CD4-positive, alpha-beta T cell treated with Interleukin-4 for 4 hours (primary cell): ENCODE measurements at regions not wholly inside any gene's neighbourhood (a gene's known extent, or its start where the extent isn't known, plus 50 kb on each side); places are given as distances from the start of the nearest gene placed in this dataset.
"Not testable (repeated sequence)": the region's sequence is repeated elsewhere in the genome, so short reads cannot be mapped to it uniquely, and the experiment has no call there.

Experiments
- DNase-seq: peaks from one replicate; pipeline ENCODE4 v3.0.0-alpha.2; 2020

- no peak for DNase-seq
Observed at GRCh38 chr5:45081082-45081481, 272.3 kb downstream of the MRPS30 start.

GRCh38 chr5:45089870-45090269 lies 281.1 kb downstream of the MRPS30 start:
- DNase-seq: no peak

- DNase-seq: no peak
Observed at GRCh38 chr5:45093377-45093776, 284.6 kb downstream of the MRPS30 start.

DNA sequence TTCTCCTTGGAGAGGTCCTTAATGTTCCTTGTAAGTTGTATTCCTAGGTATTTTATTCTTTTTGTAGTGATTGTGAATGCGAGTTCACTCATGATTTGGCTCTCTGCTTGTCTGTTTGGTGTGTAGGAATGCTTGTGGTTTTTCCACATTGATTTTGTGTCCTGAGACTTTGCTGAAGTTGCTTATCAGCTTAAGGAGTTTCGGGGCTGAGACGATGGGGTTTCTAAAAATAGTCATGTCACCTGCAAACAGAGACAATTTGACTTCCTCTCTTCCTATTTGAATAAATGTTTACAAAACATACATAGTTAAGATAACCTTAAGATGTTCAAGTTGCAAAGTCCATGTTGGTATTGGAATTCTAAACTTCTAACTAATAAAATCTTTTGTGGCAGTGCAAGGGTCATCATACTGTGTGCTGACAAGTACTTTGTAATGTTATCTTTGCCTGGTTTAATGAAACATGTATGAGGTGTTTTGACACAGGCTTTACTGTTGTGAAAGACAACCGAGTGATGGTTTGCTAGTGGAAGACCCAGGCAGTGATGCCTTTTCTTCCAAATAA lies 286.2 kb downstream of the MRPS30 start:
- DNase-seq: no peak

GRCh38 chr5:45098483-45098882 lies 289.7 kb downstream of the MRPS30 start:
- no peak for DNase-seq

DNA sequence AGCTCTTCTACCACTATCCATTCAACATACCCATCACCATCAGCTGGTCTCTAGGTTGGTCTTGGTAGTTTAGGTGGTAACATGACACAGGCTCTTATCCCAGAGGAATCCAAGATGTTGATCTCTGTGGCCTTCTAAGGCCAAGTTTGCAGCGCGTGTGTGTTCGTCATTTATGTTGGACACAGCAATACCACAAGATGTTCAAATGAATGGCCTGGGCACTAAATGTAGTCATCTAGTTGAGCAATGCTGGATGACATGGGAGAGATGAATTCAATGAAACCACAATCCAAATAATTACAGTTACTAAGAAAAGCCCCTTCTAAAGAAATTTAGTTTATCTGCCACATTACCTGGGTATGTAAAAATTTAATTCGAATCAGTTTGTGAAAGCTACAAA lies 292.4 kb downstream of the MRPS30 start:
- DNase-seq: no peak

DNA sequence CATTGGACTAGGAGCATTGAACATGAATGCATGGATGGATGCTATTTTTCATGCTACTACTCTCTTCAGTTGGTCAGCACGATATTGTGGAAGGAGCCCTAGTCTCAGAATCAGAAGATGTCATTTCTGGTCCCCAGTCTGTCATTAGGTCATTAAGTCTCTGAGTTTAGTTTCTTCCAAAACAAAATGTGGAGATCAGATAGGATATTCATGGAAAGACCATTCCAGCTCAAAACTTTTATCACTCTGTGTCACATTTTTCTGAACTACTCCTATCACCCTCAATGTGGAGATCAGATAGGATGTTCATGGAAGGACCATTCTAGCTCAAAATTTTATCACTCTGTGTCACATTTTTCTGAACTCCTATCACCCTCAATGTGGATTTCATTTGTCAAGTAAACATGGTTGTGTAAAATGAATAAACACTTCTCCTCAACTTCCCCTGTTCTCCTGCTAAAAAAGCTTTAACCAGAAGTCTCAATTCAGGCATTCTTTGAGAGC lies 296.8 kb downstream of the MRPS30 start:
- no peak for DNase-seq

- DNase-seq: no peak
Observed at GRCh38 chr5:45109062-45109461, 300.3 kb downstream of the MRPS30 start.

- no peak for DNase-seq
Observed at GRCh38 chr5:45109636-45110035, 300.9 kb downstream of the MRPS30 start.

GRCh38 chr5:45110399-45110798 lies 301.7 kb downstream of the MRPS30 start:
- DNase-seq: no peak

DNA sequence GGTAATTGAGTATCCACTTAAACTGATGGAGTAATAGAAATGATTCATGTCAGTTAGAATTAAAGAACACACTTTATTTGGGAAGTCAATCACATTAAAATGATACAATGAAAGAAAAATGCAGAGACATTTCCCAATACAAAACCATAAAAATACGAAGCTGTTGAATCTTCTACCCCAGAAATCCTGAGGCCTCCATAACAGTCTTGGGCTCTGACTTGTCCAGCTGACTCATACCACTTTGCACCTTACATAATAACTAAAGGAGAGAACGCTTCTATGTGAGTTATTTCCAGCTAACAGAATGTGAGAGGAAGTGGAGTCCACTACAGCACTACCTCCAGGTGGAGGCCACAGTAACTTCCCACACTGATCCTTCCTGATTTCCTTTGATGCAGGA lies 305.0 kb downstream of the MRPS30 start:
- DNase-seq: no peak

DNA sequence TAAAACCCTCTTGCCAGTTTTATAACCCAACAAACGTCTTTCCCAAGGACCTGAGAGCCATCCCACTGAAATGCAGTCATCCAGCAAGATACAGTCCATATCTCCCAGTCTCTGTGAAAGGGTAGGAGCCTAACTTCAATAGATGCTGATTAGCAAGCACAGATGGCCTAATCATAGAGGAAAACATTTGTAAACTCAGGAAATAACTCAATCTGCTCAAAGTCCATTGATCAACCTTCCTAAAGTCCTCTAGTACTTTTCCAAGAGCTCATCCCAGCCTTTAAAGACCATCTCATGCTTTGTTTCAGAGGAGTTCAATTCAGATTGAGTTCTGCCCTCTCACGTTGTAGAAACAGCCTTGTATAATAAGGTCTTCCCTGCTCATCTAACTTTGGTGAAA lies 324.2 kb downstream of the MRPS30 start:
- DNase-seq: no peak

- DNase-seq: no peak
Observed at GRCh38 chr5:45162974-45163373, 354.2 kb downstream of the MRPS30 start.

GRCh38 chr5:45171563-45171962 lies 362.8 kb downstream of the MRPS30 start:
- no peak for DNase-seq

GRCh38 chr5:45172634-45173033 lies 363.9 kb downstream of the MRPS30 start:
- DNase-seq: not testable (repeated sequence)

DNA sequence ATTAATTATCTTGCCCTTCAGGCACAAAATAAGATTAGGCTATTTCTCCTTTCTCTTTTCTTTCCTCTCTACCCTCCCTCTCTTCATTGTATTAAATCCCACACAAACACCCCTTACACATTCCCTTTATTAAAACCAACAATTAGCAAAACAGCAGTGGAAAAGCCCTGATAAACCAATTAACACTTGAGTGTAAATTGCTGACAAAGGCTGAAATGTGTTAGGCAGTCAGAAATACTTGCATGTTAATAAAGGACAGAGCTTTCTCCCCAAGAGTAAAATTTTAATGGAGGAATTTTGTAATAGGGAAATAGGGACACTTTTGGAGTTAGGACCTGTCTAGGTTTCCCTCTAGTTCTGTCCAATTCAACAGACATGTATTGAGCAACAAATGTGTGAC lies 370.9 kb downstream of the MRPS30 start:
- no peak for DNase-seq

GRCh38 chr5:45189042-45189441 lies 380.3 kb downstream of the MRPS30 start:
- no peak for DNase-seq

- no peak for DNase-seq
Observed at GRCh38 chr5:45189481-45189880, 380.7 kb downstream of the MRPS30 start.

DNA sequence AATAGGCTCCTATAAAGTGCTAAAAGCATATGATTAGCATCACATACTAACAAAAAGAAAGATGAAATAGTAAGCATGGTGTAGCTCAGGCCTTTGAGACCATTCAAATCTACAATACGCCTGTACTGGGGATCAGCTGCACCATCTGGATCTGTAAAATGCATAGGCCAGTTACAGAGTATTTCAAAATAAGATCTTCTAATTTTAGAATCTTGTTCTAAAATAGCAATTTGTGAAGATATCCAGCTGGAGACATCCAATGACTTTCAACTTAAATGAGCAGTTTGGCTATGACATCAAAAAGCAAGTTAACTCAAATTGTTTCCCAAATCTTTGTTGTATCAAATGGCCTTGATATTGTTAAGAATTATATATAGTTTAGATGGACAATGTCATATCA lies 386.3 kb downstream of the MRPS30 start:
- DNase-seq: no peak
